CD4-positive, alpha-beta memory T cell (primary cell): ENCODE measurements at regions not wholly inside any gene's neighbourhood (a gene's known extent, or its start where the extent isn't known, plus 50 kb on each side); places are given as distances from the start of the nearest gene placed in this dataset.

Experiments used
- CTCF ChIA-PET: fragments of 350-600 bp; sonication (Branson Sonifier 250); formaldehyde crosslinking; loops from one replicate; lab custom pipeline; 2021; ENCODE audit warnings: inconsistent platforms; ENCODE audit not compliant: partially characterized antibody; lab: Charles Lee
- POLR2A ChIA-PET: fragments of 350-600 bp; sonication (Branson Sonifier 250); formaldehyde crosslinking; loops from one replicate; lab custom pipeline; 2021; ENCODE audit not compliant: partially characterized antibody; lab: Charles Lee
- DNase-seq, 5 donors: peaks; one replicate each; pipeline versions ENCODE4 v3.0.0 to v3.0.0-alpha.2; 2020 to 2022; ENCODE audit warnings: mixed read lengths in 1 of 5
- H3K27ac ChIP-seq: one replicate; pipeline ENCODE4 v1.7.0; 2013; ENCODE audit warnings: low read depth, low read length
- H3K27me3 ChIP-seq: 2 replicates; pipeline ENCODE4 v1.7.0; 2013; ENCODE audit warnings: mild to moderate bottlenecking, low read length, moderate library complexity; ENCODE audit not compliant: insufficient read depth
- H3K36me3 ChIP-seq: 2 replicates; pipeline ENCODE4 v1.7.0; 2013; ENCODE audit warnings: mild to moderate bottlenecking, low read length, moderate library complexity; ENCODE audit not compliant: insufficient read depth
- H3K4me1 ChIP-seq: 2 replicates; pipeline ENCODE4 v1.7.0; 2013; ENCODE audit warnings: mild to moderate bottlenecking, low read length, moderate library complexity; ENCODE audit not compliant: insufficient read depth
- H3K4me3 ChIP-seq, 2 donors: one replicate each; pipeline ENCODE4 v1.7.0; 2013; ENCODE audit warnings: low read length in 2 of 2, mild to moderate bottlenecking in 1 of 2
- H3K9me3 ChIP-seq, 2 donors: one replicate each; pipeline ENCODE4 v1.7.0; 2013; ENCODE audit warnings: low read length in 2 of 2, control low read depth in 1 of 2; ENCODE audit not compliant: control insufficient read depth in 1 of 2
- H3K27ac Mint-ChIP-seq, 7 donors: one replicate each; pipeline ENCODE4 v1.8.0; 2020 to 2021; ENCODE audit warnings: mixed read lengths in 7 of 7, mild to moderate bottlenecking in 6 of 7, inconsistent platforms in 3 of 7, moderate library complexity in 3 of 7
- H3K27me3 Mint-ChIP-seq, 2 donors: one replicate each; pipeline ENCODE4 v1.8.0; 2020 to 2021; ENCODE audit warnings: mixed read lengths in 2 of 2
- H3K36me3 Mint-ChIP-seq, 2 donors: one replicate each; pipeline ENCODE4 v1.8.0; 2020 to 2021; ENCODE audit warnings: mixed read lengths in 2 of 2, inconsistent platforms in 1 of 2, mild to moderate bottlenecking in 1 of 2
- H3K4me1 Mint-ChIP-seq, 4 donors: one replicate each; pipeline ENCODE4 v1.8.0; 2020 to 2021; ENCODE audit warnings: mixed read lengths in 4 of 4, mild to moderate bottlenecking in 1 of 4
- H3K4me3 Mint-ChIP-seq, 8 donors: one replicate each; pipeline ENCODE4 v1.8.0; 2020 to 2021; ENCODE audit warnings: mixed read lengths in 8 of 8, mild to moderate bottlenecking in 7 of 8, moderate library complexity in 6 of 8, inconsistent platforms in 3 of 8
- H3K9me3 Mint-ChIP-seq, 8 donors: one replicate each; pipeline ENCODE4 v1.8.0; 2020 to 2021; ENCODE audit warnings: mixed read lengths in 8 of 8, mild to moderate bottlenecking in 5 of 8, inconsistent platforms in 3 of 8, moderate library complexity in 1 of 8
- intact Hi-C: fragments of 100-400 bp; cut with micrococcal nuclease; formaldehyde crosslinking; loops from one replicate; pipeline ENCODE4 v1.15.1; 2023

DNA sequence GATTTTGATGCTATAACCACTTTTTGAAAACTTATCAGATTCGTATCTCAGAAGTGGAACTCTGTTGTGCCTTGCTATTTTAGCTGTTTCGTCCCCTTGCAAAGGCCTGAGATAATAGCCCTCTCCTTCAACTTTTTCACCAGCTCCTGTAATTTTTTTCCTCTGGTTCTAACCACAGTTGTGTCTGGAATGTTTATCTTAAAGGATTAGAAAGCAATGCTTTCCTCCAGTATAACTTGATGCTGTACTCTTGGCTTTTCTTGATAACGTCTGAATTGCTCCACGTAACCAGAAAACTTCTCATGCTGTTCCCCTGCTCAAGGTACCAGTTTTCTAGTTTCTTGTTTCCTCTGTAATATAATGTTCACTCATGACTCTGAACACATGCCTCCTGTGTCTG is 209.4 kb downstream of the DTWD2 start:
- Mint-ChIP-seq H3K27ac (no peak overlapping the region), H3K36me3 (no peaks in the 10 kb centered on the region), H3K27me3 (peaks cover 0 to 1% of the 10 kb centered on the region in 2 donors), H3K9me3 (no peaks in the 10 kb centered on the region), H3K4me1 (no peaks in the 10 kb centered on the region), H3K4me3 (no peak overlapping the region)
- H3K27me3 ChIP-seq: no peaks in the 10 kb centered on the region
- intact Hi-C loops: no loop called here
- no peaks in the 10 kb centered on the region for H3K36me3 ChIP-seq
- no peaks in the 10 kb centered on the region for H3K4me1 ChIP-seq
- ChIA-PET POLR2A (no interaction called here), CTCF (interaction anchor here (2.4 kb wide), 1 partner anchor 13 kb away, joined by 10 read pairs; no protein-coding TSS in a partner anchor)
- no peaks in the 10 kb centered on the region for H3K9me3 ChIP-seq
- no peak overlapping the region for H3K4me3 ChIP-seq
- H3K27ac ChIP-seq: no peak overlapping the region
- no peak for DNase-seq

DNA sequence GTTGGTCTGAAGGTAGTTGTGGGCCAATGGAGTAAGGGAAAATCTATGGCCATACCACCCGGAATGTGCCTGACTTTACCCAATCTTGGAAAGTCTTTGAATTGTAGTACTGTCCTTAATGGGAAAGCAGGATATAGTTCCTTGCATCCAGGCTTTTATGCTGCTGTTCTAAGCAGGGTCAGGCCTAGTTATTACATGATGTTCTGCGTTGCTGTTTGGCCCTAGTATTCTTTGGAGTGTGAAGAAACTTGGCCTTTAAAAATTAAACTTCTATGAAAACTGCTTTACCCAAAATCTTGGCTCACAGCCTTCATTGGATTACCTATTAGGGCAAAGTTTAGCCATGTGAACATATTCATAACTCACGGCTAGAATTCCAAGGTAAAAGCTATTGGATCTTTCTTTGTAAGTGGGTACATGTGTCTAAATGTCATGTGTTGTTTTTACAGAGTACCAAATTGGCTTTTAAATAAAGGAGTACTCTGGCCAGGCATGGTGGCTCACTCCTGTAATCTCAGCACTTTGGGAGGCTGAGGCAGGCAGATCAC is 211.1 kb downstream of the DTWD2 start:
- ChIA-PET POLR2A (no interaction called here), CTCF (no interaction called here)
- no peaks in the 10 kb centered on the region for H3K27me3 ChIP-seq
- H3K36me3 Mint-ChIP-seq: no peaks in the 10 kb centered on the region
- no peaks in the 10 kb centered on the region for H3K9me3 ChIP-seq
- no peak overlapping the region for H3K4me3 Mint-ChIP-seq
- H3K9me3 Mint-ChIP-seq: no peaks in the 10 kb centered on the region
- H3K27ac ChIP-seq: no peak overlapping the region
- no peak overlapping the region for H3K4me3 ChIP-seq
- intact Hi-C loops: no loop called here
- no peaks in the 10 kb centered on the region for H3K4me1 ChIP-seq
- no peaks in the 10 kb centered on the region for H3K4me1 Mint-ChIP-seq
- H3K36me3 ChIP-seq: no peaks in the 10 kb centered on the region
- no peak overlapping the region for H3K27ac Mint-ChIP-seq
- peaks cover 0 to 1% of the 10 kb centered on the region in 2 donors for H3K27me3 Mint-ChIP-seq
- no peak for DNase-seq

DNA sequence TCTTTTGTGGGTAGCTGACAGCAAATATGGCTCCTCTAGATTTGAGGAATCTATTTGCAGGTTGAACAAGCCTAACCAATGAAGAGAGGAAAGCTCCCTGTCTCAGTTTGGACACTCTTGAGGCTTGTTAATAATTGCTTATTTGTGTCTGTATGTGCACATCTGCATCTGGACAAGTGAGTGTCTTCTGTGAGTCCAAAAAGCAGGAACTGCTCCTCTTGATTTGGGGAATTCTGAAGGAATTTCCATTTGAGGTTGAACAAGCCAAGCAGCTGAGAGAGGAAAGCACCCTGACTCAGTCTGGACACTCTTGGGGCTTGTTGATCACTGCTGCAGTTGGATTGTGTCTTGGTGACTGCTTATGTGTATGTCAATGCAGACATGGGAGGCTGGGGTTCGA is 211.6 kb downstream of the DTWD2 start:
- H3K36me3 Mint-ChIP-seq: no peaks in the 10 kb centered on the region
- intact Hi-C loops: no loop called here
- H3K27me3 Mint-ChIP-seq: peaks cover under 1 to 2% of the 10 kb centered on the region in 2 donors
- H3K27ac Mint-ChIP-seq: no peak overlapping the region
- Histone ChIP-seq H3K36me3 (no peaks in the 10 kb centered on the region), H3K9me3 (no peaks in the 10 kb centered on the region), H3K27me3 (no peaks in the 10 kb centered on the region), H3K27ac (no peak overlapping the region), H3K4me1 (no peaks in the 10 kb centered on the region), H3K4me3 (no peak overlapping the region)
- CTCF ChIA-PET: interaction anchor here (1.2 kb wide), 1 partner anchor 16 kb away, joined by 3 read pairs; no protein-coding TSS in a partner anchor
- no peak for DNase-seq
- POLR2A ChIA-PET: no interaction called here
- no peak overlapping the region for H3K4me3 Mint-ChIP-seq
- peaks cover 0 to 1% (median 0%) of the 10 kb centered on the region in 8 donors for H3K9me3 Mint-ChIP-seq
- H3K4me1 Mint-ChIP-seq: no peaks in the 10 kb centered on the region

DNA sequence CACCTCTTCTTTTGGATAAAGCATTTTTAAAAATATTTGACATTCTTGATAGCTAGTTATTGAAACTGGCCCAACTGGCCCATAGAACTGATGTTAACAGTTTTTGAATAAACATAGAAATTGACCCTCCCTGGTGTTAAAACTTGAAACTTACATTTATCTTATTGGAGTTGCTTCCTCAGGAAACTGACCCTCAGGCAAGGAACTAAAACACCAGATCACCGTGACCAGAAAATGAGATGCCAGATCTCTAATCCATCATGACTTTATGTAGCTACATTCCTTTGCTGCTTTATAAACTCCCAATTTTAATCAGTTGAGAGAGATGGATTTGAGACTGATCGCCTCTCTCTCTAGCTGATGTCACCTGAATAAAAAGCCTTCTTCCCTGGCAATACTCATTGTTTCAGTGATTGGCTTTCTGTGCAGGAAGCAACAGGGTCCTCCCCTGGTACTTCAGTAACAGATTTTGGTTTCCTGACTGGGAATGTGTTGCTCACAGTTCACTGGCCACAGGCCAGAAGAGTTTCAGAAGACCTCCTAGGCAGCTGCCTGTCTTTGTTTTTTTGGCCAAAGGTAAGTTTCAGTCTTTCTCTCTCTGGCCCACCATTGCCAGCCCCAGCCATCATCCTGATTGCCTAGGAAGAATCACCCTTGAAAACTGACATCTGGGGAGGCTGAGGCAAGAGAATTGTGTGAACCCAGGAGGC is 212.4 kb downstream of the DTWD2 start:
- no peak for DNase-seq
- Histone ChIP-seq H3K4me1 (no peaks in the 10 kb centered on the region), H3K9me3 (no peaks in the 10 kb centered on the region), H3K4me3 (no peak overlapping the region), H3K36me3 (no peaks in the 10 kb centered on the region), H3K27ac (no peak overlapping the region), H3K27me3 (no peaks in the 10 kb centered on the region)
- H3K4me1 Mint-ChIP-seq: no peaks in the 10 kb centered on the region
- no peaks in the 10 kb centered on the region for H3K36me3 Mint-ChIP-seq
- no peak overlapping the region for H3K27ac Mint-ChIP-seq
- H3K9me3 Mint-ChIP-seq: peaks cover 0 to 6% (median 3%) of the 10 kb centered on the region in 8 donors
- POLR2A ChIA-PET: no interaction called here
- CTCF ChIA-PET: interaction anchor here (1.2 kb wide), 1 partner anchor 17 kb away, joined by 3 read pairs; no protein-coding TSS in a partner anchor
- peaks cover 3 to 4% of the 10 kb centered on the region in 2 donors for H3K27me3 Mint-ChIP-seq
- no peak overlapping the region for H3K4me3 Mint-ChIP-seq
- intact Hi-C loops: no loop called here

DNA sequence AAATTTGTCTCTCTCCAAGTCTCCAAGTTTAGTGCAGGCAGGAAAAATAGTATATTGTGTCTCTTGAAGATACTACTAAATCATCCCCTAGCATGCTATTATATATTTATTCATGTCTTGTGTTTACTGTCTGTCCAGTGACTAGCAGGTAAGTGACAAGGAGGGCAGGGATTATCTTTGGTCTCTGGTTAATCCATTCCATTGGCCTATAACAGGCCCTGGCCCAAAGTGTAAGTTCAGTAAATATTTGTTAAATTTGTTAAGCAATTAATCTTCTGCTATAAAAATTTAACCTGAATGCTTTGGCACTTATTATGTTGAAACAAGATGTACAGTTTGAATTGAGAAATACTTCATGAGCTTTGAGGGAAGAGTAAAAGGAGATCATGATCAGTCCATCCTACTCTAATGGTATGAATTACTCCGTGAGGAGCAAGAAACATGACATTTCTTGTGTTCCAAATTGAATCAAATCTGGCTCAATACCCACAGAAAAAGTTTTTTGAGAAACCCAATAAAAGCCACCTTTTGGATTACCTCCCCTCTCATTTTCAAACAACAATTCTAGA is 219.7 kb downstream of the DTWD2 start:
- Mint-ChIP-seq H3K9me3 (peaks cover 0 to 11% (median 5%) of the 10 kb centered on the region in 8 donors), H3K36me3 (no peaks in the 10 kb centered on the region), H3K4me3 (no peak overlapping the region), H3K27me3 (peaks cover 3 to 5% of the 10 kb centered on the region in 2 donors), H3K27ac (no peak overlapping the region), H3K4me1 (no peaks in the 10 kb centered on the region)
- CTCF ChIA-PET: no interaction called here
- intact Hi-C loops: no loop called here
- DNase-seq: no peak
- Histone ChIP-seq H3K4me1 (no peaks in the 10 kb centered on the region), H3K27ac (no peak overlapping the region), H3K9me3 (no peaks in the 10 kb centered on the region), H3K36me3 (no peaks in the 10 kb centered on the region), H3K4me3 (no peak overlapping the region), H3K27me3 (no peaks in the 10 kb centered on the region)
- POLR2A ChIA-PET: no interaction called here

DNA sequence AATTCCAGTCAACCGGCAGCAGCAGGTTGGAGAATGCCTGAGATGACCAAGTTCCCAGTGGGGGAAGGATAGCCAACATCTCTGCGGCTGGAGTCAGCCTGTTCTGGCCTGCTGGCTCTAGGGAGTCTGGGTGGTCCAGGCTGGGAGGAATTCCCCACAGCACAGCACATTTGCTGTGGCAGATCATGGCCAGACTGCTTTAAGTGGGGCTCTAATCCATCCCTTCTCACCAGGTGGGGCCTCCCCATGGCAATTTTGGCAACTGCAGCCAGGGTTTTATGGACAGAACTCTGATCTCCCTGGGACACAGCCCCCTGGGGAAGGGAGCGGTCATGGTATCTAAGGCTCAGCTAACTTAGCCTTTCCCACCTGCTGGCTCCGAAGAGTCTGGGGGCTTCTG is 226.1 kb downstream of the DTWD2 start:
- no peaks in the 10 kb centered on the region for H3K4me1 ChIP-seq
- Mint-ChIP-seq H3K9me3 (peaks cover 0 to 19% (median 3%) of the 10 kb centered on the region in 8 donors), H3K4me3 (no peak overlapping the region), H3K27ac (no peak overlapping the region), H3K4me1 (no peaks in the 10 kb centered on the region), H3K36me3 (no peaks in the 10 kb centered on the region), H3K27me3 (no peaks in the 10 kb centered on the region)
- no peaks in the 10 kb centered on the region for H3K27me3 ChIP-seq
- H3K4me3 ChIP-seq: no peak overlapping the region
- intact Hi-C loops: no loop called here
- H3K27ac ChIP-seq: no peak overlapping the region
- DNase-seq: no peak
- no peaks in the 10 kb centered on the region for H3K9me3 ChIP-seq
- H3K36me3 ChIP-seq: no peaks in the 10 kb centered on the region
- CTCF ChIA-PET: no interaction called here
- POLR2A ChIA-PET: no interaction called here

DNA sequence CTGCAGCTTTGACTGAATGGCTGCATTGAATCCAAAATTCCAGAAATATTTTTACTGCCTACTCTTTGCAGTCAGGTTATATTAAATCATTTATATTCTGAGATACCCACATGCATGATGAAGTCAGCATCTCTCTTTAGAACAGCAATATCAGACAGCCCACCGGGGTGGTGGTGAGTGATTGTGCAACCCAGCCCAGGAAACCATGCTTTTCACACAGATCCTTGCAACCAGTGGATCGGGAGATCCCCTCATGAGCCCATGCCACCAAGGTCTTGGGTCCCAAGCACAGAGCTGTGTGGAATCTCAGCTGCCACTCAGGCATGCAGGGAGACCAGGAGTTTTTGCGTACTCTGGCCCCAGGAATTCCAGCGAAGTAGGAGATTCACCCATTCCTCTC is 226.5 kb downstream of the DTWD2 start:
- H3K27me3 ChIP-seq: no peaks in the 10 kb centered on the region
- H3K4me3 Mint-ChIP-seq: no peak overlapping the region
- no peaks in the 10 kb centered on the region for H3K4me1 ChIP-seq
- H3K4me3 ChIP-seq: no peak overlapping the region
- no peaks in the 10 kb centered on the region for H3K9me3 ChIP-seq
- H3K27ac ChIP-seq: no peak overlapping the region
- no peaks in the 10 kb centered on the region for H3K27me3 Mint-ChIP-seq
- H3K27ac Mint-ChIP-seq: no peak overlapping the region
- CTCF ChIA-PET: no interaction called here
- DNase-seq: no peak
- H3K4me1 Mint-ChIP-seq: no peaks in the 10 kb centered on the region
- POLR2A ChIA-PET: no interaction called here
- H3K36me3 ChIP-seq: no peaks in the 10 kb centered on the region
- H3K36me3 Mint-ChIP-seq: no peaks in the 10 kb centered on the region
- peaks cover 0 to 19% (median 3%) of the 10 kb centered on the region in 8 donors for H3K9me3 Mint-ChIP-seq
- intact Hi-C loops: no loop called here
